Right kidney (tissue), 1 donor: ENCODE measurements at regions not wholly inside any gene's neighbourhood (a gene's known extent, or its start where the extent isn't known, plus 50 kb on each side); places are given as distances from the start of the nearest gene placed in this dataset.
"Not testable (repeated sequence)": the region's sequence is repeated elsewhere in the genome, so short reads cannot be mapped to it uniquely, and the experiment has no call there.

Experiments used
- DNase-seq: peaks from one replicate; pipeline ENCODE4 v3.0.0-alpha.2; 2016

GRCh38 chr3:98705212-98705611, 57.9 kb upstream of the ST3GAL6 start:
- no peak for DNase-seq

GRCh38 chr3:98705694-98706093, 57.4 kb upstream of the ST3GAL6 start:
- DNase-seq = no peak

GRCh38 chr3:98708681-98709080, 54.5 kb upstream of the ST3GAL6 start:
- peak; percentile 16 for DNase-seq

GRCh38 chr3:98709441-98709840, 53.7 kb upstream of the ST3GAL6 start:
- DNase-seq = no peak

GRCh38 chr3:98710067-98710659, 53.0 kb upstream of the ST3GAL6 start:
- peak; percentile 35 for DNase-seq

GRCh38 chr3:98711426-98711825, 51.7 kb upstream of the ST3GAL6 start:
- DNase-seq = no peak

GRCh38 chr3:98712726-98713125, 50.4 kb upstream of the ST3GAL6 start:
- no peak for DNase-seq

- not testable (repeated sequence) for DNase-seq
Observed at GRCh38 chr3:98713332-98713731, 49.8 kb upstream of the ST3GAL6 start.
